ENCODE measurements at regions not wholly inside any gene's neighbourhood (a gene's known extent, or its start where the extent isn't known, plus 50 kb on each side); places are given as distances from the start of the nearest gene placed in this dataset.
"Not testable (repeated sequence)": the region's sequence is repeated elsewhere in the genome, so short reads cannot be mapped to it uniquely, and the experiment has no call there.

DNA sequence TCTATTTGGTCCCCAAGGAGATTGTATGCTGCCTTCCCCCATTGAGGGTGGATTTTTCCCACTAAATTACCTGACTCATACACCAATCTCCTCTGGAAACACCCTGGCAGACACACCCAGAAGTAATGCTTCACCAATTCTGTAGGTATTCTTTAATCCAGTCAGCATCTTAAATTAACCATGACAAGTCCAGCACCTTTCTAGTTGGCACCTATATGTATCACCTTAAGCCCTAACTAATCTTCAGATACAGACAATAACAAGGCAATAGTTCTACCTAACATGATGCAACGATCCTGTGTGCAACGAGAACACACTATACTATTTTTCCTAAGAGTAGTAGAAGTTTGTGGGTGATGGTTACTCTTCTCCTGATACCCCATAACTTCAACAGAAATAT, 473.3 kb upstream of the NPAP1 start:
- DNase-seq, result not testable (repeated sequence)

GRCh38 chr15:24211742-24212476, 463.7 kb upstream of the NPAP1 start:
- DNase-seq, result not testable (repeated sequence)

DNA sequence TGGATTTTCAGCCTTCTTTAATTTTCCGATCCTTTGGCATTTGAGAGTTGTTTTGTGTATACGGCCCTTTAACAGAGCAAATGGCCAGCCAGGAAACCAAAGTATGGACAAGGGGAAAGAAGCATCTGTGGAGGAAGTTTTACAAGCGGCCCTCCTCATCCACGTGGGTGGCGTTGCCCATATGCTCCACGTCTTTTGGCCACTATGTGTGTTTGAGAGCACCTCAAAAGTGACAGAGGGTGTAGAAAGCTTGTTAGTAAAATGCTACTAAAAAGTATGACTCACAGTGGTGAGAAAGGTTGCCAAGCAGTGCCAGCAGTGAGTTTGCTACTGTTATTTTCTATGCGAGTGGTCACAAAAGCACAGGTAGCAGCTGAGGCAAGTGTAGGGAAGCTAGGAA, 451.8 kb upstream of the NPAP1 start:
- DNase-seq, result no peak

DNA sequence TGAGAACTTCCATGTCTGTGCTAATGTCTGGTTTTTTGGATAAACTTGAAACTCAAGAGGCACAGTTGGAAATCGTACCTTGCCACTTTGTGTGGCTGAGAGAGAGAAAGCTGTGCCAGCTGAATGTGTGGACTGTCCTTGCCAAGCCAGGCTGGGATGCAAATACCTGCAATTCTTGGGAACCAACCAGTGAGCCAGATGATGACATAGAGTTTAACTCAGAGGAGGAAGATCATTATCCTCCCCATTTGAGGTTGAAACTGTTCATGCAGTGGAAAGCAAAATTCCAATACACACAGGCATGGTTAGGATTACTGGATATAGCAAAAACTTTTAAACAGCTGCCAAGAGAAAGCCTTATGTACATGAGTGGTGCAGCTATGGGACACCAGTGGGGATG, 451.4 kb upstream of the NPAP1 start:
- no peak for DNase-seq

GRCh38 chr15:24228922-24229321, 446.7 kb upstream of the NPAP1 start:
- DNase-seq, result not testable (repeated sequence)

DNA sequence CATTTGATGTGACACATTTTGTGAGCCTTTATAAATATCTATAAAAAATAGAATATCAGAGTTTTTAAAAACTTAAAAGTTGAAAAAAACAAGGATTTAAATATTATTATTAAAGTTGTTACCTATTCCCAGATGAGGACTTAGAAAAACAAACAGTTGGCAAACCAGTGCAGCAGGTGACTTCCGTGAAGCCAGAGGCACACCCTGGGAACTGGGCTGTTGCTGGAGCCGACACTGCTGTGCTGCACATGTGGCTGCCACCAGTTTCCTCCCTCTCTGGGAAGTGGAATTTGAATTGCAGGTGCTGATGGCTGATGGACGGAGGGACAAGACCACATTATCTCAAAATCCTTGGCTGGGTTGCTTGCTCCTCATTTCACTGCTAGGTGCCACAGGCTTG, 442.4 kb upstream of the NPAP1 start:
- DNase-seq, result not testable (repeated sequence)

- not testable (repeated sequence) for DNase-seq
Measured at GRCh38 chr15:24240580-24240979, 435.0 kb upstream of the NPAP1 start.

GRCh38 chr15:24259106-24259505, 416.5 kb upstream of the NPAP1 start:
- not testable (repeated sequence) for DNase-seq

DNA sequence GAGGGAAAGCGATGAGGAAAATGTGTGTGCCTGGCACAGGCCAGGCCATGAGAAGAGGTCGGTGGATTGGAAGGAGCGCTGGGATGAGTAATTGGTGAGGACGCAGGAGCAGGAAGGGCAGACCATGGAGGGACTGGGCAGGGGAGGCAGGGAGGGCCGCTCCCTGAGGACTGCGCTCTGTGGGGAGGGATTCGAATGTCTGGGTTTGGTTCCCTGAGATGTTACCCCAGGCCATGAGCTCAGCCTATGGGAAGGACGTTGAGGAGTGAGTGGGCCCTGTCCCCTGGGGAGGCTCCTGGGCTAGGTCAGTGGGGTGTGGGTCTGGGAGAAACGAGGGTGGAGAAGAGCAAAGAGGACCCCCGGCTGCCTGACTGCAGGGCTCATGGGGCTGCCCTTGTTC, 415.2 kb upstream of the NPAP1 start:
- DNase-seq, result not testable (repeated sequence)

GRCh38 chr15:24260854-24261253, 414.7 kb upstream of the NPAP1 start:
- DNase-seq, result not testable (repeated sequence)

GRCh38 chr15:24268536-24269165, 406.9 kb upstream of the NPAP1 start:
- not testable (repeated sequence) for DNase-seq

DNA sequence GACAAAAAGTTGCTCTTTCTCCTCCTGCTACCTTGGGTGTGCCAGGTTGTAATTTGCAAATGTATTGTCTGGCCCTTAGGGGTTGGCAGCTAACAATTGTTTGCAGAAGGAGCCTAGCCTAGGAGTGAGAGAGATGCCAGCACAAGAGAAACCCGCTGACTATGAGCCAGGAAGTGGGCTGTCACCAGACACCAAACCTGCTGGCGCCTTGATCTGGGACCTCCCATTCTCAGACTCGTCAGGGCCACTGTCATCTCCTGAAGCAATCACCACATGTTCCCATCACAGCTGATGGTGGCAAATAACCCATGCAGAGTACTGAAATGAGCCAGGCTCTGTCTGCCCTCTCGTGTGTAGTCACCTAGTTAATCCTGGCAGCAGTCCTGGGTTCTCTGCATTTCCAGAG, 406.4 kb upstream of the NPAP1 start:
- no peak for DNase-seq

GRCh38 chr15:24269923-24270322, 405.7 kb upstream of the NPAP1 start:
- no peak for DNase-seq

GRCh38 chr15:24271496-24272244, 403.9 kb upstream of the NPAP1 start:
- not testable (repeated sequence) for DNase-seq

DNA sequence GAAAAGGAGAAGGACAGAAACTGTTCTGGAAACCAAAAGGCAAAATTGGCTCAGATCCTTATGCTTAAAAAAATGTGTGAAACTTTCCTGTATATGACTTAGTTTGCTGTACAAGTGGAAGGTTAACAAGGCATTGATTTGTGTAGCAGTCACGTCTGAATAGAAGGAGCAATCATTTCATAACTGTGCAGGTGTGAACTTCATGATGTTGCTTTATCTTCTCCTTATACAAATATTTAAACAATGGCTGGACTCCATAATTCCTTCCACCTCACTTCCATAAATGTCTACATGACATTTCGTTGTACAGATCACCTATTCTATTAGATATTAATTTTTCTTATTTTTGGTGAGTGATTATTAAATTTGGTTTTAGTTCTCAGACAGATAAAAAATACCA, 382.7 kb upstream of the NPAP1 start:
- no peak for DNase-seq

DNA sequence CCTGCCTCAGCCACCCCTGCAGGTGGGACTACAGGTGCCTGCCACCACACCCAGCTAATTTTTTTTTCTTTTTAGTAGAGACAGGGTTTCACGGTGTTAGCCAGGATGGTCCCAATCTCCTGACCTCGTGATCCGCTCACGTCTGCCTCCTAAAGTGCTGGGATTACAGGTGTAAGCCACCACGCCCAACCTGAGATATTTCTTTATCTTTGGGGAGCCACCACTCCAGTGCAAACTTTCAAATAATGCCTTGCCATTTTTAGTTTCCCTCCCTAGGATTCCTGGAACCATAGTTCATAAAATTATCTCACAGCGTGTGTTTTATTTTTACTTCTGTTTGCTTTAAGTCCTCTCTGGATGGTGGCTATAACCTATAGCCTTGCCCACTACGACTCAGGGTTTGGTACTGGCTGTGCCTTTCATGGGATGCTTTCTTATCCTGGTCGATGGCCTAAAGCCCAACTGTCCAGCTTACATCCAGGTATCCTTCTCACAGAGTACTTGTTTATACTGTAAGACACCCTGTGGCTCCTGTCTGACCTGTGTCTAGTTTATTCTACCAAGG, 374.7 kb upstream of the NPAP1 start:
- not testable (repeated sequence) for DNase-seq

- not testable (repeated sequence) for DNase-seq
Measured at GRCh38 chr15:24301999-24302398, 373.6 kb upstream of the NPAP1 start.

GRCh38 chr15:24304747-24305146, 370.8 kb upstream of the NPAP1 start:
- DNase-seq, result not testable (repeated sequence)

DNA sequence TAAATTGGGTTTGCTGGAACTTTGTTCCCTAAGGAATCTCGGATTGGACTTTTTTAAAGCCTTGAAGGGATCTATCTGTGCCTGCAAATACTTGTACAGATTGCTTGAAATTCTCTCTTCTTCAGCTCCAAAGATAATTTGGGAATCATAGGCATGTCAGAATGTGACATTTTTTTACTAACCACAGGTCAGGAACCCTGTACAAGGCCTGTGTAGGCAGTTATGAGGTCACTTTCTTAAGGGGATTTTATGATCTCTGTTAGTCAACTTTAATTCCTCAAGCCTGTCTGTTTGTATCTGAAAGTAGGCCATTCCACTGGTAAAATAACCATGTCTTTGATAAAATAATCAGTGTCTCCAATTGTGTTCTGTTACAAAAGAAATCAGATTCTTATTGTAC, 369.9 kb upstream of the NPAP1 start:
- DNase-seq, result not testable (repeated sequence)

GRCh38 chr15:24309700-24310099, 365.9 kb upstream of the NPAP1 start:
- DNase-seq, result not testable (repeated sequence)

GRCh38 chr15:24311692-24312091, 363.9 kb upstream of the NPAP1 start:
- DNase-seq, result not testable (repeated sequence)

DNA sequence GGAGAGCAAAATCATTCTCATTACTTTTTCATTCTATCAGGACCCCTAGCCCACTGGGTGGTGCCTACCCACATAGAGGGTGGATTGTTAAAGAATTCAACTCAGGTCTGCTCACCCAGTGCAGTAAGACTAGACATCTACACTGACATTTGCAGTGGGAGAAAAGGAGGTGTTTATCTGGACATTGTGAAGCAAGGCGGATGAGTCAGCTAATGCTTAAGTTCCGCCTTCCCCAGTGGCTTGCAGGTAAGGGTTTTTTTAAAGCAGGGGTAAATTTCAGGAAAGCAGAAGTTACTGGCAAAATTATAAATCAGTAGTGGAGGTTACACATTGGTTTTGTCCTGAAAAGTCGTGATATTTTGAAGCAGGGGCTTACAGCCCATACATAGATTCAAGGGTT, 359.2 kb upstream of the NPAP1 start:
- not testable (repeated sequence) for DNase-seq

GRCh38 chr15:24318981-24319380, 356.6 kb upstream of the NPAP1 start:
- DNase-seq, result no peak

All from SW 1271 (cell line).